PC-3 (cell line): ENCODE measurements at regions not wholly inside any gene's neighbourhood (a gene's known extent, or its start where the extent isn't known, plus 50 kb on each side); places are given as distances from the start of the nearest gene placed in this dataset.

Experiments
- ATAC-seq: fragments of 200-7000 bp; cut with Tn5 transposase; 2 replicates; pipeline ENCODE4 v1.9.1; 2020; ENCODE audit warnings: mild to moderate bottlenecking, moderate library complexity
- BruUV-seq: library from RNA; stranded (reverse); fragments of 400-500 nt; replicated peaks from 2 replicates; lab custom pipeline; 2021; lab: Mats Ljungman, UMichigan
- CTCF ChIA-PET: fragments of 300-600 bp; sonication (Branson Sonifier 250); formaldehyde crosslinking; loops from one replicate; lab custom pipeline; 2022; ENCODE audit warnings: antibody characterized with exemption; lab: Charles Lee
- POLR2A ChIA-PET: fragments of 300-600 bp; sonication (Branson Sonifier 250); formaldehyde crosslinking; loops from one replicate; lab custom pipeline; 2022; ENCODE audit warnings: antibody characterized with exemption; ENCODE audit not compliant: unreplicated experiment; lab: Charles Lee
- DNase-seq: peaks from one replicate; pipeline ENCODE4 v3.0.0-alpha.2; 2015
- H2AFZ ChIP-seq: fragments of 300-600 bp; sonication (generic); 2 replicates; pipeline ENCODE4 v1.6.0; 2016; ENCODE audit warnings: antibody characterized with exemption, low read length
- H3F3A ChIP-seq: fragments of 300-600 bp; sonication (generic); one replicate; pipeline ENCODE4 v1.6.0; 2017; ENCODE audit warnings: antibody characterized with exemption, low read length, control low read depth, mild to moderate bottlenecking; ENCODE audit not compliant: unreplicated experiment
- H3K27ac ChIP-seq: fragments of 300-600 bp; sonication (generic); 2 replicates; pipeline ENCODE4 v1.5.1; 2016; ENCODE audit warnings: mild to moderate bottlenecking, low read length
- H3K27me3 ChIP-seq: fragments of 300-600 bp; sonication (generic); 2 replicates; pipeline ENCODE4 v1.6.1; 2016; ENCODE audit warnings: low read length, mixed read lengths
- H3K36me3 ChIP-seq: fragments of 300-600 bp; sonication (generic); 2 replicates; pipeline ENCODE4 v1.6.1; 2016; ENCODE audit warnings: low read depth, mixed run types, low read length, mixed read lengths
- H3K4me1 ChIP-seq: fragments of 300-600 bp; sonication (generic); 2 replicates; pipeline ENCODE4 v1.5.1; 2016; ENCODE audit warnings: low read length; ENCODE audit not compliant: insufficient read depth
- H3K4me2 ChIP-seq: fragments of 300-600 bp; sonication (generic); 2 replicates; pipeline ENCODE4 v1.6.0; 2016; ENCODE audit warnings: low read length
- H3K4me3 ChIP-seq: fragments of 300-600 bp; sonication (generic); 2 replicates; pipeline ENCODE4 v1.5.1; 2016; ENCODE audit warnings: mild to moderate bottlenecking, low read length, mixed read lengths
- H3K79me2 ChIP-seq: fragments of 300-600 bp; sonication (generic); 2 replicates; pipeline ENCODE4 v1.6.1; 2017; ENCODE audit warnings: low read length, mixed read lengths
- H3K9ac ChIP-seq: fragments of 300-600 bp; sonication (generic); 2 replicates; pipeline ENCODE4 v1.6.0; 2016; ENCODE audit warnings: mild to moderate bottlenecking, low read length
- H3K9me2 ChIP-seq: fragments of 300-600 bp; sonication (generic); replicated peaks from 2 replicates; pipeline ENCODE4 v1.6.1; 2016; ENCODE audit warnings: mixed run types, low read length, mixed read lengths
- H3K9me3 ChIP-seq: fragments of 300-600 bp; sonication (generic); 2 replicates; pipeline ENCODE4 v1.6.1; 2016; ENCODE audit warnings: low read length, mixed read lengths
- H4K20me1 ChIP-seq: fragments of 300-600 bp; sonication (generic); 2 replicates; pipeline ENCODE4 v1.6.1; 2016; ENCODE audit warnings: low read length, mixed read lengths
- EZH2 ChIP-seq: fragments of 300-600 bp; sonication (generic); IDR thresholded peaks from one replicate; pipeline ENCODE4 v1.6.1; 2017; ENCODE audit warnings: antibody characterized with exemption, mild to moderate bottlenecking, low read length; ENCODE audit not compliant: unreplicated experiment
- EZH2phosphoT487 ChIP-seq: fragments of 300-600 bp; sonication (generic); IDR thresholded peaks from 2 replicates; pipeline ENCODE4 v1.6.1; 2018; ENCODE audit warnings: mild to moderate bottlenecking, antibody characterized with exemption, low read length, borderline replicate concordance
- intact Hi-C: fragments of 100-400 bp; cut with micrococcal nuclease; formaldehyde crosslinking; loops from 2 replicates; pipeline ENCODE4 v1.9.0; 2023
- TF ChIP-seq, protein P1 (sequence below): fragments of 300-600 bp; sonication (generic); conservative IDR thresholded peaks from 2 replicates; pipeline ENCODE4 v1.5.1; 2017; ENCODE audit warnings: antibody characterized with exemption, low read depth, mild to moderate bottlenecking, low read length

DNA sequence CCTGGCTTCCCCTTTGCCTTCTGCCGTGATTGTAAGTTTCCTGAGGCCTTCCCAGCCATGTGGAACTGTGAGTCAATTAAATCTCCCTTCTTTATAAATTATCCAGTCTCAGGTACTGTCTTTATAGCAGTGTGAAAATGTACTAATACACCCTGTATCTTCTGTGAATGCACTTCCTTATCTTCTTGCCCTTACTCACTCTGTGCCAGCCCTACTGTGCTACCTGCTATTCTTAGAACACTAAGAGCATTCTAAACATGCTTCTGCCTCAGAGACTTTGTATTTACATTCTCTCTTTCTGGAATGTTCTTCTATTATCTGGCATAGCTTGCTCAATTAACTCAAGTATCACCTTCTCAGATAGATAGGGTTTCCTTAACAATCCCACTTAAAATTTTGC lies 164.4 kb upstream of the EDIL3 start:
- TF ChIP-seq, protein P1, sequence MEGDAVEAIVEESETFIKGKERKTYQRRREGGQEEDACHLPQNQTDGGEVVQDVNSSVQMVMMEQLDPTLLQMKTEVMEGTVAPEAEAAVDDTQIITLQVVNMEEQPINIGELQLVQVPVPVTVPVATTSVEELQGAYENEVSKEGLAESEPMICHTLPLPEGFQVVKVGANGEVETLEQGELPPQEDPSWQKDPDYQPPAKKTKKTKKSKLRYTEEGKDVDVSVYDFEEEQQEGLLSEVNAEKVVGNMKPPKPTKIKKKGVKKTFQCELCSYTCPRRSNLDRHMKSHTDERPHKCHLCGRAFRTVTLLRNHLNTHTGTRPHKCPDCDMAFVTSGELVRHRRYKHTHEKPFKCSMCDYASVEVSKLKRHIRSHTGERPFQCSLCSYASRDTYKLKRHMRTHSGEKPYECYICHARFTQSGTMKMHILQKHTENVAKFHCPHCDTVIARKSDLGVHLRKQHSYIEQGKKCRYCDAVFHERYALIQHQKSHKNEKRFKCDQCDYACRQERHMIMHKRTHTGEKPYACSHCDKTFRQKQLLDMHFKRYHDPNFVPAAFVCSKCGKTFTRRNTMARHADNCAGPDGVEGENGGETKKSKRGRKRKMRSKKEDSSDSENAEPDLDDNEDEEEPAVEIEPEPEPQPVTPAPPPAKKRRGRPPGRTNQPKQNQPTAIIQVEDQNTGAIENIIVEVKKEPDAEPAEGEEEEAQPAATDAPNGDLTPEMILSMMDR: no peak
- TF ChIP-seq EZH2phosphoT487: no peak
- no peaks in the 10 kb centered on the region for H3F3A ChIP-seq
- H3K27ac ChIP-seq: no peak overlapping the region
- H3K36me3 ChIP-seq: no peaks in the 10 kb centered on the region
- no peak overlapping the region for H3K9ac ChIP-seq
- no peaks in the 10 kb centered on the region for H3K9me3 ChIP-seq
- no peak overlapping the region for H3K4me3 ChIP-seq
- intact Hi-C loops: no loop called here
- H4K20me1 ChIP-seq: no peaks in the 10 kb centered on the region
- ATAC-seq (no peak), DNase-seq (no peak)
- no TSS peak for BruUV-seq
- ChIA-PET CTCF (no interaction called here), POLR2A (no interaction called here)
- H3K79me2 ChIP-seq: no peaks in the 10 kb centered on the region
- no peaks in the 10 kb centered on the region for H3K27me3 ChIP-seq
- no peaks in the 10 kb centered on the region for H3K9me2 ChIP-seq
- no peak overlapping the region for H2AFZ ChIP-seq
- H3K4me1 ChIP-seq: no peaks in the 10 kb centered on the region
- H3K4me2 ChIP-seq: no peak overlapping the region

DNA sequence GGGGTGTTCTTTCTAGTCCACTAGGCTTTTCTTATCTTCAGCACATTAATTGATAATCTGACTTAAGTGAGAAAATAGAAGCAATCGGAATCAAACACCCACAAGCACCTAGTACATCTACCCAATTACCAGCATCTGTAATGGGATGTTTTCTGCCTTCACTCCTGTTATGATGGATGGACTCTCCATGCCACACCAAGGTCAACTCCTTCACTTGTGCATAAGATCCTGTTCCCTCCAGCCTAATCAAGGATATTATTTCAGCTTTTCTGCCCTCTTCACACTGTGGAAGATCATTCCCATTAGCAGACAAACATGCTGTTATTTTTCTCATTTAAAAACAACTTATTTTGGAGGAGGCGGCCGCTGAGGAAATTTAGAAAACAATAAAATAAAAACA lies 162.0 kb upstream of the EDIL3 start:
- DNase-seq: no peak
- H3K79me2 ChIP-seq: no peaks in the 10 kb centered on the region
- no TSS peak for BruUV-seq
- H3K4me3 ChIP-seq: no peak overlapping the region
- intact Hi-C loops: no loop called here
- TF ChIP-seq EZH2: no peak
- TF ChIP-seq EZH2phosphoT487: no peak
- TF ChIP-seq, protein P1: no peak
- H3K4me2 ChIP-seq: no peak overlapping the region
- H3K27ac ChIP-seq: no peak overlapping the region
- ChIA-PET CTCF (no interaction called here), POLR2A (no interaction called here)
- H3K9ac ChIP-seq: no peak overlapping the region
- no peaks in the 10 kb centered on the region for H3K4me1 ChIP-seq
- H3F3A ChIP-seq: no peaks in the 10 kb centered on the region
- no peaks in the 10 kb centered on the region for H4K20me1 ChIP-seq
- no peak overlapping the region for H2AFZ ChIP-seq
- no peak for ATAC-seq
- no peaks in the 10 kb centered on the region for H3K36me3 ChIP-seq
- no peaks in the 10 kb centered on the region for H3K9me2 ChIP-seq
- no peaks in the 10 kb centered on the region for H3K27me3 ChIP-seq
- no peaks in the 10 kb centered on the region for H3K9me3 ChIP-seq

DNA sequence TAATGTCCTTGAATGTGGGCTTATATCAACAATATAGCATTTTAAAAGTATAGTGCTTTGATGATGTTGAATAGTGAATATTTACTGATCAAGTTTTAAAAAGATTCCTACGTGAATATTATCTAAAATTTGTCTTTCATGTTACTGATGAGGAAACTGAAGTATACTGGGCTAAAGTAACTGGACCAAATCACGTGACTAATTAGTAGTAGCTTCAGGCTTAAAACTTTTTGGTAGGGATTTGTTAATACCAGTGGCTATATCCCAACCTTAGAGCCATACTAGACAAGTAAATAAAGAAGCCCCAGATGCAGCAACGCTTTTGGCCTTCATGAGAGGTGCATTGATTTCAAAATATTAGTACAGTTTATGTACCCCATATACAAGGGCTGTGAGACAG lies 152.1 kb upstream of the EDIL3 start:
- H3K27me3 ChIP-seq: no peaks in the 10 kb centered on the region
- no peaks in the 10 kb centered on the region for H3K9me3 ChIP-seq
- BruUV-seq: no TSS peak
- no peak overlapping the region for H3K27ac ChIP-seq
- ATAC-seq (no peak), DNase-seq (no peak)
- H4K20me1 ChIP-seq: no peaks in the 10 kb centered on the region
- CTCF ChIA-PET: no interaction called here
- H3K4me2 ChIP-seq: no peak overlapping the region
- no peaks in the 10 kb centered on the region for H3K79me2 ChIP-seq
- H3K4me3 ChIP-seq: no peak overlapping the region
- H3K36me3 ChIP-seq: no peaks in the 10 kb centered on the region
- intact Hi-C loops: no loop called here
- H2AFZ ChIP-seq: no peak overlapping the region
- no peak overlapping the region for H3K9ac ChIP-seq
- no peaks in the 10 kb centered on the region for H3K4me1 ChIP-seq
- no peaks in the 10 kb centered on the region for H3K9me2 ChIP-seq
- TF ChIP-seq EZH2phosphoT487 (no peak), EZH2 (no peak)
- TF ChIP-seq, protein P1: no peak
- POLR2A ChIA-PET: no interaction called here
- H3F3A ChIP-seq: no peaks in the 10 kb centered on the region
